Body of pancreas (tissue), 4 donors: ENCODE measurements at regions not wholly inside any gene's neighbourhood (a gene's known extent, or its start where the extent isn't known, plus 50 kb on each side); places are given as distances from the start of the nearest gene placed in this dataset.

ENCODE experiments used
- ATAC-seq: fragments of 150-250 bp; one replicate; pipeline ENCODE4 v1.9.1; 2016
- DNase-seq, 4 donors: peaks; one replicate each; pipeline ENCODE4 v3.0.0-alpha.2; 2019
- H3K27ac ChIP-seq, 4 donors: fragments of 200-600 bp; sonication (generic); 1 replicate in 3 of 4; 2 replicates in 1 of 4; pipeline versions ENCODE4 v1.5.1 to v1.6.1; 2016 to 2019; ENCODE audit warnings: mild to moderate bottlenecking in 1 of 4, mixed read lengths in 1 of 4, moderate library complexity in 1 of 4
- H3K27me3 ChIP-seq, 2 donors: fragments of 200-600 bp; sonication (generic); one replicate each; pipeline ENCODE4 v1.6.0; 2016; ENCODE audit warnings: mild to moderate bottlenecking in 1 of 2
- H3K36me3 ChIP-seq, 2 donors: fragments of 200-600 bp; sonication (generic); replicated peaks in 1 of 2; 2 replicates each; pipeline ENCODE4 v1.5.1; 2016; ENCODE audit warnings: low read depth in 2 of 2; ENCODE audit not compliant: insufficient read depth in 1 of 2
- H3K4me1 ChIP-seq: fragments of 200-600 bp; sonication (generic); one replicate; pipeline ENCODE4 v1.6.0; 2016
- H3K4me3 ChIP-seq, 2 donors: fragments of 200-600 bp; sonication (generic); 1 replicate in 1 of 2; 2 replicates in 1 of 2; pipeline ENCODE4 v1.5.1; 2016 to 2019
- H3K9me3 ChIP-seq, 3 donors: fragments of 200-600 bp; sonication (generic); 1 replicate in 2 of 3; 2 replicates in 1 of 3; pipeline ENCODE4 v1.5.1; 2016
- CTCF ChIP-seq, 7 experiments: fragments of 450-650 bp in 4 of 7; fragments of 200-600 bp in 3 of 7; sonication (generic) in 3 of 7; IDR thresholded peaks; one replicate each; pipeline ENCODE4 v1.5.1; 2016 to 2019; ENCODE audit warnings: antibody characterized with exemption in 7 of 7
- POLR2A ChIP-seq, 3 donors: fragments of 450-650 bp; IDR thresholded peaks; one replicate each; pipeline ENCODE4 v1.6.1; 2016; ENCODE audit warnings: antibody characterized with exemption in 3 of 3, mild to moderate bottlenecking in 2 of 3
- WGBS, 2 donors: methylation state at CpG; one replicate each; pipeline ENCODE4 v1.1.5; 2017; 5-methylcytosine and 5-hydroxymethylcytosine counted together
- intact Hi-C: fragments of 100-400 bp; cut with DNase I; formaldehyde crosslinking; loops from one replicate; pipeline ENCODE4 v1.15.1; 2023

- Histone ChIP-seq H3K36me3 (no peaks in the 10 kb centered on the region), H3K4me1 (no peaks in the 10 kb centered on the region), H3K27ac (no peak overlapping the region), H3K27me3 (no peaks in the 10 kb centered on the region), H3K4me3 (no peak overlapping the region), H3K9me3 (no peaks in the 10 kb centered on the region)
- TF ChIP-seq CTCF (IDR thresholded peaks at IDR 0.05) (no peak), POLR2A (IDR thresholded peaks at IDR 0.05) (no peak)
- ATAC-seq (no peak), DNase-seq (no peak)
- intact Hi-C loops: no loop called here
- WGBS, 2 donors: 61 to 64% methylated on average over 3 of the region's 3 CpGs
These were observed 407.9 kb downstream of the HRH4 start for GRCh38 chr18:24868311-24868710.

GRCh38 chr18:24868760-24869237 is 408.4 kb downstream of the HRH4 start:
- TF ChIP-seq POLR2A (IDR thresholded peaks at IDR 0.05): no peak
- TF ChIP-seq CTCF (IDR thresholded peaks at IDR 0.05): no peak
- no peaks in the 10 kb centered on the region for H3K4me1 ChIP-seq
- DNase-seq: no peak
- no peaks in the 10 kb centered on the region for H3K9me3 ChIP-seq
- WGBS, 2 donors: 25 to 33% methylated on average over 4 of the region's 4 CpGs
- no peaks in the 10 kb centered on the region for H3K36me3 ChIP-seq
- H3K27ac ChIP-seq: no peak overlapping the region
- ATAC-seq: no peak
- H3K27me3 ChIP-seq: no peaks in the 10 kb centered on the region
- intact Hi-C loops: no loop called here
- H3K4me3 ChIP-seq: no peak overlapping the region

DNA sequence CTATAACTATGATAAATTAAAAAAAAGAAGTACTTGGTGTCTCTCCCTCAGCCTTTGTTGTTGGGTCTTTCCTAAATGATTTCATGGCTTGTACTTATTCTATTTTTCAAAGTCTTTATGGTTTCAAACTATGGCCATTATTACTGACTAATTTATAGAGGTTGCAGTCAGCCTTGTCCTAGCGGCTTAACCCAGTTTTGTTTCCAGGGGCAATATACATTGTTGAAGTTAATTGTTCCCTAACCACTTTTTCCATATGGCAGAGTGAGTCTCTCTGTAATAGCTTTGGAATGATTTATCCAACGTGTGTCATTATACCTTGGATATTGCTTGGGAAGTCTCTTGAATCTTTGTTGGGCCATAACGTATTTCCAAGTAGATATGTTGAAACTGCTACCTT is 408.8 kb downstream of the HRH4 start:
- DNase-seq (no peak), ATAC-seq (no peak)
- Histone ChIP-seq H3K36me3 (no peaks in the 10 kb centered on the region), H3K27ac (no peak overlapping the region), H3K27me3 (no peaks in the 10 kb centered on the region), H3K4me3 (no peak overlapping the region), H3K9me3 (no peaks in the 10 kb centered on the region), H3K4me1 (no peaks in the 10 kb centered on the region)
- 58 to 60% methylated on average over 3 of the region's 3 CpGs for WGBS, 2 donors
- intact Hi-C loops: no loop called here
- TF ChIP-seq POLR2A (IDR thresholded peaks at IDR 0.05): no peak
- no peak for TF ChIP-seq CTCF (IDR thresholded peaks at IDR 0.05)

DNA sequence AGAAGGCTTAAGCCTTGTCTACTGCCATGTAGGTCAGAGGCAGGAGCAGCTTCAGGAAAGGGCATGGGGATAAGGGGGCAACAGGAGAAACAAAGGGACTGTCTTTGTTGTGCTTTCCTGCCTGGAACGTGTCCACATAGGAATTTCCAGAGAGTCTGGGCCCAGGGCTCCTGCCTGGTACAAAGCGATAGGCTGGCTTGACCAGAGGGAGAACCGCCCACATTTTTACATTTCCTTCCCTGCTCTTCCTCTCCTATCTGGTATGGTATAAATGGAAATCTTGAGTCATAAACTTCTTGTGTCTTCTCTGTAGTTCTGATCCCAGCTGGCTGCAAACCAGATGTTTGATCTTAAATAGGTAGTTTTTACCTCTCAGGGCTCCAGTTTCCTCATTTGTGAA is 414.8 kb downstream of the HRH4 start:
- no peaks in the 10 kb centered on the region for H3K4me1 ChIP-seq
- whole genome bisulfite sequencing, 2 donors: 56 to 57% methylated on average over 3 of the region's 3 CpGs
- H3K36me3 ChIP-seq: no peaks in the 10 kb centered on the region
- no peaks in the 10 kb centered on the region for H3K9me3 ChIP-seq
- DNase-seq: no peak
- intact Hi-C loops: no loop called here
- no peaks in the 10 kb centered on the region for H3K27me3 ChIP-seq
- no peak for TF ChIP-seq POLR2A (IDR thresholded peaks at IDR 0.05)
- no peak for TF ChIP-seq CTCF (IDR thresholded peaks at IDR 0.05)
- no peak for ATAC-seq
- H3K27ac ChIP-seq: no peak overlapping the region
- H3K4me3 ChIP-seq: no peak overlapping the region

- DNase-seq: no peak
- Histone ChIP-seq H3K27me3 (no peaks in the 10 kb centered on the region), H3K4me3 (no peak overlapping the region), H3K4me1 (no peaks in the 10 kb centered on the region), H3K9me3 (no peaks in the 10 kb centered on the region), H3K27ac (no peak overlapping the region), H3K36me3 (no peaks in the 10 kb centered on the region)
- 19 to 40% methylated on average over 1 of the region's 1 CpG for WGBS, 2 donors
- intact Hi-C loops: no loop called here
- no peak for ATAC-seq
- TF ChIP-seq CTCF (IDR thresholded peaks at IDR 0.05): no peak
- TF ChIP-seq POLR2A (IDR thresholded peaks at IDR 0.05): no peak
These were observed 415.3 kb downstream of the HRH4 start for GRCh38 chr18:24875777-24876176.
